Testis (tissue), 2 donors: ENCODE measurements at regions not wholly inside any gene's neighbourhood (a gene's known extent, or its start where the extent isn't known, plus 50 kb on each side); places are given as distances from the start of the nearest gene placed in this dataset.

Experiments
- DNase-seq: peaks from one replicate; pipeline ENCODE4 v3.0.0-alpha.2; 2019
- H3K27ac ChIP-seq, 2 donors: fragments of 200-600 bp; sonication (generic); one replicate each; pipeline ENCODE4 v1.5.1; 2019
- H3K27me3 ChIP-seq: fragments of 200-600 bp; sonication (generic); one replicate; pipeline ENCODE4 v1.5.1; 2019
- H3K36me3 ChIP-seq: fragments of 200-600 bp; sonication (generic); one replicate; pipeline ENCODE4 v1.5.1; 2017; ENCODE audit warnings: low read depth; ENCODE audit errors: missing control alignments
- H3K4me1 ChIP-seq: fragments of 200-600 bp; sonication (generic); one replicate; pipeline ENCODE4 v1.5.1; 2019
- H3K4me3 ChIP-seq, 2 donors: fragments of 200-600 bp; sonication (generic); one replicate each; pipeline ENCODE4 v1.5.1; 2017 to 2019
- H3K9me3 ChIP-seq: fragments of 200-600 bp; sonication (generic); one replicate; pipeline ENCODE4 v1.5.1; 2017
- CTCF ChIP-seq, 3 experiments: fragments of 450-650 bp in 2 of 3; fragments of 200-600 bp in 1 of 3; sonication (generic) in 1 of 3; IDR thresholded peaks; one replicate each; pipeline ENCODE4 v1.5.1; 2016 to 2019; ENCODE audit warnings: antibody characterized with exemption in 3 of 3, mild to moderate bottlenecking in 2 of 3, moderate library complexity in 1 of 3
- POLR2A ChIP-seq: fragments of 450-650 bp; IDR thresholded peaks from one replicate; pipeline ENCODE4 v1.6.1; 2017; ENCODE audit warnings: antibody characterized with exemption, mild to moderate bottlenecking, moderate library complexity
- WGBS, 2 donors: methylation state at CpG; one replicate each; pipeline ENCODE4 v1.1.5; 2018; 5-methylcytosine and 5-hydroxymethylcytosine counted together
- intact Hi-C: fragments of 100-400 bp; cut with DNase I; formaldehyde crosslinking; loops from one replicate; pipeline ENCODE4 v1.15.1; 2023; ENCODE audit warnings: low total_unique reads

- DNase-seq: no peak
These were observed 184.8 kb upstream of the FUT9 start for GRCh38 chr6:95830859-95831557.

GRCh38 chr6:95837890-95838289 is 177.9 kb upstream of the FUT9 start:
- no peak overlapping the region for H3K27ac ChIP-seq
- no peak for DNase-seq
- intact Hi-C loops: no loop called here
- H3K4me3 ChIP-seq: no peak overlapping the region
- TF ChIP-seq POLR2A (no peak), CTCF (IDR thresholded peaks at IDR 0.05) (no peak)
- no peaks in the 10 kb centered on the region for H3K27me3 ChIP-seq
- H3K9me3 ChIP-seq: no peaks in the 10 kb centered on the region
- no peaks in the 10 kb centered on the region for H3K36me3 ChIP-seq
- no peaks in the 10 kb centered on the region for H3K4me1 ChIP-seq

More at GRCh38 chr6:95830859-95831557, 184.8 kb upstream of the FUT9 start:
- no peak overlapping the region for H3K4me3 ChIP-seq
- no peaks in the 10 kb centered on the region for H3K36me3 ChIP-seq
- intact Hi-C loops: no loop called here
- no peak overlapping the region for H3K27ac ChIP-seq
- H3K4me1 ChIP-seq: no peaks in the 10 kb centered on the region
- TF ChIP-seq POLR2A (no peak), CTCF (IDR thresholded peaks at IDR 0.05) (no peak)
- no peaks in the 10 kb centered on the region for H3K27me3 ChIP-seq
- no peaks in the 10 kb centered on the region for H3K9me3 ChIP-seq
- WGBS, 2 donors: 78 to 82% methylated on average over 3 of the region's 3 CpGs

GRCh38 chr6:95841560-95841959 is 174.2 kb upstream of the FUT9 start:
- intact Hi-C loops: no loop called here
- no peaks in the 10 kb centered on the region for H3K27me3 ChIP-seq
- TF ChIP-seq CTCF (IDR thresholded peaks at IDR 0.05) (no peak), POLR2A (no peak)
- H3K27ac ChIP-seq: no peak overlapping the region
- no peak for DNase-seq
- no peaks in the 10 kb centered on the region for H3K4me1 ChIP-seq
- no peak overlapping the region for H3K4me3 ChIP-seq
- no peaks in the 10 kb centered on the region for H3K36me3 ChIP-seq
- H3K9me3 ChIP-seq: no peaks in the 10 kb centered on the region

GRCh38 chr6:95846652-95847051 is 169.1 kb upstream of the FUT9 start:
- Histone ChIP-seq H3K9me3 (no peaks in the 10 kb centered on the region), H3K27ac (no peak overlapping the region), H3K27me3 (no peaks in the 10 kb centered on the region), H3K4me3 (no peak overlapping the region), H3K36me3 (no peaks in the 10 kb centered on the region), H3K4me1 (no peaks in the 10 kb centered on the region)
- intact Hi-C loops: no loop called here
- TF ChIP-seq CTCF (IDR thresholded peaks at IDR 0.05) (no peak), POLR2A (no peak)
- 61 to 81% methylated on average over 2 of the region's 2 CpGs for WGBS, 2 donors
- no peak for DNase-seq

- TF ChIP-seq POLR2A (no peak), CTCF (IDR thresholded peaks at IDR 0.05) (no peak)
- Histone ChIP-seq H3K4me3 (no peak overlapping the region), H3K27ac (no peak overlapping the region), H3K9me3 (no peaks in the 10 kb centered on the region), H3K36me3 (no peaks in the 10 kb centered on the region), H3K4me1 (no peaks in the 10 kb centered on the region), H3K27me3 (no peaks in the 10 kb centered on the region)
- WGBS, 2 donors: 64 to 67% methylated on average over 3 of the region's 3 CpGs
- no peak for DNase-seq
- intact Hi-C loops: no loop called here
These were observed 168.7 kb upstream of the FUT9 start for GRCh38 chr6:95847061-95847460.
